HL-60 (cell line): ENCODE measurements at regions not wholly inside any gene's neighbourhood (a gene's known extent, or its start where the extent isn't known, plus 50 kb on each side); places are given as distances from the start of the nearest gene placed in this dataset.

ENCODE experiments used
- DNase-seq, 2 experiments: peaks; one replicate each; pipeline ENCODE4 v3.0.0-alpha.2; 2010 to 2020; ENCODE audit warnings: low read depth in 1 of 2, low spot score in 1 of 2
- H3K27ac ChIP-seq: fragments of 250-450 bp; sonication (Bioruptor Pico); replicated peaks from 2 replicates; pipeline ENCODE4 v1.5.1; 2020; ENCODE audit warnings: mild to moderate bottlenecking, moderate library complexity
- H3K27me3 ChIP-seq: fragments of 250-450 bp; sonication (Bioruptor Pico); 2 replicates; pipeline ENCODE4 v1.5.1; 2021; ENCODE audit warnings: mild to moderate bottlenecking, moderate library complexity; ENCODE audit not compliant: insufficient read depth, poor library complexity, severe bottlenecking
- H3K4me3 ChIP-seq: replicated peaks from 2 replicates; pipeline ENCODE4 v1.5.1; 2011; ENCODE audit warnings: mild to moderate bottlenecking, control low read depth, low read length; ENCODE audit not compliant: insufficient read depth
- GABPA ChIP-seq: IDR thresholded peaks from 2 replicates; pipeline ENCODE4 v1.6.1; 2012; ENCODE audit warnings: low read depth
- POLR2AphosphoS5 ChIP-seq: IDR thresholded peaks from 2 replicates; pipeline ENCODE4 v1.6.1; 2012; ENCODE audit warnings: low read depth
- SPI1 ChIP-seq: IDR thresholded peaks from 2 replicates; pipeline ENCODE4 v1.6.1; 2012; ENCODE audit warnings: low read depth, mild to moderate bottlenecking, borderline replicate concordance
- TF ChIP-seq, protein P1 (sequence below): IDR thresholded peaks from 2 replicates; pipeline ENCODE4 v1.6.1; 2012; ENCODE audit warnings: low read depth; ENCODE audit not compliant: insufficient replicate concordance
- TF ChIP-seq, protein P2 (sequence below): IDR thresholded peaks from one replicate; pipeline ENCODE4 v1.5.1; 2011; ENCODE audit warnings: low read length, control low read depth, inconsistent platforms; ENCODE audit not compliant: insufficient read depth

DNA sequence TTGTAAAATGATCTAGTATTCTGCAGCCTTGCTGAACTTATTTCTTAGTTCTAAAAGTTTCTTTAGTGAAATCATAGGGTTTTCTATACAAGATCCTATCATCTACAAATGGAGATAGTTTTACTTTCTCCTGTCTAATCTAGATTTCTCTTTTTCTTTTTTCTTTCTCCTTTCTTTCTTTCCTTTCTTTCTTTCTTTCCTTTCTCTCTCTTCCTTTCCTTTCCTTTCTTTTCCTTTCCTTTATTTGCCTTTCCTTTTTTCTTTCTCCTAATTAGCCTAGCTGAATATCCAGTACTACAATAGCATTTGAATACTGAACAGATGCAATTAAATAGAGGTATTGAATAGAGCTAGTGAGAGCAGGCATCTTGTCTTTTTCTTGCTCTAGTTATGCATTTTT lies 186.6 kb upstream of the SPAG17 start:
- no peaks in the 10 kb centered on the region for H3K27me3 ChIP-seq
- DNase-seq = no peak
- TF ChIP-seq, protein P1, sequence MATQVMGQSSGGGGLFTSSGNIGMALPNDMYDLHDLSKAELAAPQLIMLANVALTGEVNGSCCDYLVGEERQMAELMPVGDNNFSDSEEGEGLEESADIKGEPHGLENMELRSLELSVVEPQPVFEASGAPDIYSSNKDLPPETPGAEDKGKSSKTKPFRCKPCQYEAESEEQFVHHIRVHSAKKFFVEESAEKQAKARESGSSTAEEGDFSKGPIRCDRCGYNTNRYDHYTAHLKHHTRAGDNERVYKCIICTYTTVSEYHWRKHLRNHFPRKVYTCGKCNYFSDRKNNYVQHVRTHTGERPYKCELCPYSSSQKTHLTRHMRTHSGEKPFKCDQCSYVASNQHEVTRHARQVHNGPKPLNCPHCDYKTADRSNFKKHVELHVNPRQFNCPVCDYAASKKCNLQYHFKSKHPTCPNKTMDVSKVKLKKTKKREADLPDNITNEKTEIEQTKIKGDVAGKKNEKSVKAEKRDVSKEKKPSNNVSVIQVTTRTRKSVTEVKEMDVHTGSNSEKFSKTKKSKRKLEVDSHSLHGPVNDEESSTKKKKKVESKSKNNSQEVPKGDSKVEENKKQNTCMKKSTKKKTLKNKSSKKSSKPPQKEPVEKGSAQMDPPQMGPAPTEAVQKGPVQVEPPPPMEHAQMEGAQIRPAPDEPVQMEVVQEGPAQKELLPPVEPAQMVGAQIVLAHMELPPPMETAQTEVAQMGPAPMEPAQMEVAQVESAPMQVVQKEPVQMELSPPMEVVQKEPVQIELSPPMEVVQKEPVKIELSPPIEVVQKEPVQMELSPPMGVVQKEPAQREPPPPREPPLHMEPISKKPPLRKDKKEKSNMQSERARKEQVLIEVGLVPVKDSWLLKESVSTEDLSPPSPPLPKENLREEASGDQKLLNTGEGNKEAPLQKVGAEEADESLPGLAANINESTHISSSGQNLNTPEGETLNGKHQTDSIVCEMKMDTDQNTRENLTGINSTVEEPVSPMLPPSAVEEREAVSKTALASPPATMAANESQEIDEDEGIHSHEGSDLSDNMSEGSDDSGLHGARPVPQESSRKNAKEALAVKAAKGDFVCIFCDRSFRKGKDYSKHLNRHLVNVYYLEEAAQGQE = no peak
- TF ChIP-seq, protein P2, sequence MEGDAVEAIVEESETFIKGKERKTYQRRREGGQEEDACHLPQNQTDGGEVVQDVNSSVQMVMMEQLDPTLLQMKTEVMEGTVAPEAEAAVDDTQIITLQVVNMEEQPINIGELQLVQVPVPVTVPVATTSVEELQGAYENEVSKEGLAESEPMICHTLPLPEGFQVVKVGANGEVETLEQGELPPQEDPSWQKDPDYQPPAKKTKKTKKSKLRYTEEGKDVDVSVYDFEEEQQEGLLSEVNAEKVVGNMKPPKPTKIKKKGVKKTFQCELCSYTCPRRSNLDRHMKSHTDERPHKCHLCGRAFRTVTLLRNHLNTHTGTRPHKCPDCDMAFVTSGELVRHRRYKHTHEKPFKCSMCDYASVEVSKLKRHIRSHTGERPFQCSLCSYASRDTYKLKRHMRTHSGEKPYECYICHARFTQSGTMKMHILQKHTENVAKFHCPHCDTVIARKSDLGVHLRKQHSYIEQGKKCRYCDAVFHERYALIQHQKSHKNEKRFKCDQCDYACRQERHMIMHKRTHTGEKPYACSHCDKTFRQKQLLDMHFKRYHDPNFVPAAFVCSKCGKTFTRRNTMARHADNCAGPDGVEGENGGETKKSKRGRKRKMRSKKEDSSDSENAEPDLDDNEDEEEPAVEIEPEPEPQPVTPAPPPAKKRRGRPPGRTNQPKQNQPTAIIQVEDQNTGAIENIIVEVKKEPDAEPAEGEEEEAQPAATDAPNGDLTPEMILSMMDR = no peak
- TF ChIP-seq GABPA (no peak), POLR2AphosphoS5 (no peak), SPI1 (no peak)
- no peak overlapping the region for H3K4me3 ChIP-seq
- no peak overlapping the region for H3K27ac ChIP-seq

DNA sequence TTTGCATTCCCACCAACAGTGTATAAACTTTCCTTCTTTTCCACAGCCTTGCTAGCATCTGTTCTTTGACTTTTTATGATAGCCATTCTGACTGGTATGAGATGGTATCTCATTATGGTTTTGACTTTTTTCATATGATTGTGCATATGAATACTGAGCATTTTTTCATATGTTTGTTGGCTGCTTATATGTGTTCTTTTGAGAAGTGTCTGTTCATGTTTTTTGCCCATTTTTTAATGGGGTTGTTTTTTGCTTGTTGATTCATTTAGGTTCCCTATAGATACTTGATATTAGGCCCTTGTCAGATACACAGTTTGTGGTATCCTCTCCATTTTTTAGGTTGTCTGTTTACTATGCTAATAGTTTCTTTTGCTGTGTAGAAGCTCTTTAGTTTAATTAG lies 185.8 kb upstream of the SPAG17 start:
- Histone ChIP-seq H3K27me3 (no peaks in the 10 kb centered on the region), H3K4me3 (no peak overlapping the region), H3K27ac (no peak overlapping the region)
- TF ChIP-seq SPI1 (no peak), GABPA (no peak), POLR2AphosphoS5 (no peak)
- TF ChIP-seq, protein P1 = no peak
- TF ChIP-seq, protein P2 = no peak
- no peak for DNase-seq

DNA sequence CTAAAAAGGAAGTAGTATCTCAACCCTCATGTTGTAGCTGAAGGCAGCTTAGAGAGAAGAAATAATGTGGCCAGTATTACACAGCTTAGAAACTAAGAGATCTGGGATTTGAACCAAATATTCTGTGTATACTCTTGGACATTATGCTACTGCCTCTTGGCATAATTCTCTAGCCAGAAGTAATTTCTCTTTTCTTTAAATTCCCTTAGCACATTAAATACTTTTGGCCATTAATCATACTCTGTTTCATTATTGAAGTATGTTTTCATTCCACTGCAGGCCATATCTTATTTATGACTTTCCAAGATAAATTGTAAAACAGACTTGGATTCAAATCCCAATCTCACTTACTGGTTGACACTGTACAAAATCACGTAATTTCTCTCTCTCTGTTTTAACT lies 181.3 kb upstream of the SPAG17 start:
- no peak for DNase-seq
- Histone ChIP-seq H3K27ac (no peak overlapping the region), H3K27me3 (no peaks in the 10 kb centered on the region), H3K4me3 (no peak overlapping the region)
- TF ChIP-seq SPI1 (no peak), GABPA (no peak), POLR2AphosphoS5 (no peak)
- TF ChIP-seq, protein P1 = no peak
- TF ChIP-seq, protein P2 = no peak
